Neural progenitor cell (in vitro differentiated cells): ENCODE measurements at regions not wholly inside any gene's neighbourhood (a gene's known extent, or its start where the extent isn't known, plus 50 kb on each side); places are given as distances from the start of the nearest gene placed in this dataset.
"Not testable (repeated sequence)": the region's sequence is repeated elsewhere in the genome, so short reads cannot be mapped to it uniquely, and the experiment has no call there.

Experiments used
- DNase-seq: peaks from one replicate; pipeline ENCODE4 v3.0.0-alpha.2; 2016; ENCODE audit warnings: low spot score
- H2AFZ ChIP-seq: fragments of 200-600 bp; sonication (generic); replicated peaks from 2 replicates; pipeline ENCODE4 v1.6.1; 2016; ENCODE audit warnings: antibody characterized with exemption
- H3F3A ChIP-seq: fragments of 200-600 bp; sonication (generic); 2 replicates; pipeline ENCODE4 v1.6.1; 2016; ENCODE audit warnings: antibody characterized with exemption, low read depth
- H3K27ac ChIP-seq: fragments of 200-600 bp; sonication (generic); 2 replicates; pipeline ENCODE4 v1.5.1; 2016; ENCODE audit warnings: mild to moderate bottlenecking
- H3K27me3 ChIP-seq: fragments of 200-600 bp; sonication (generic); 2 replicates; pipeline ENCODE4 v1.6.1; 2016; ENCODE audit warnings: mild to moderate bottlenecking, moderate library complexity
- H3K36me3 ChIP-seq: fragments of 200-600 bp; sonication (generic); 2 replicates; pipeline ENCODE4 v1.5.1; 2016
- H3K4me1 ChIP-seq: fragments of 200-600 bp; sonication (generic); 2 replicates; pipeline ENCODE4 v1.6.1; 2016; ENCODE audit warnings: mixed run types
- H3K4me2 ChIP-seq: fragments of 200-600 bp; sonication (generic); 2 replicates; pipeline ENCODE4 v1.6.1; 2016
- H3K4me3 ChIP-seq: fragments of 200-600 bp; sonication (generic); 2 replicates; pipeline ENCODE4 v1.5.1; 2016
- H3K79me2 ChIP-seq: fragments of 200-600 bp; sonication (generic); 2 replicates; pipeline ENCODE4 v1.6.1; 2016; ENCODE audit warnings: low read depth
- H3K9ac ChIP-seq: fragments of 200-600 bp; sonication (generic); 2 replicates; pipeline ENCODE4 v1.6.1; 2016
- H3K9me3 ChIP-seq: fragments of 200-600 bp; sonication (generic); 2 replicates; pipeline ENCODE4 v1.5.1; 2016; ENCODE audit warnings: low read depth
- H4K20me1 ChIP-seq: fragments of 200-600 bp; sonication (generic); 2 replicates; pipeline ENCODE4 v1.6.1; 2016; ENCODE audit warnings: low read depth
- H3K27ac Mint-ChIP-seq: 3 replicates; pipeline ENCODE4 v1.8.0; 2021; ENCODE audit warnings: mixed read lengths
- H3K27me3 Mint-ChIP-seq: 2 replicates; pipeline ENCODE4 v1.8.0; 2022; ENCODE audit warnings: low read depth, mild to moderate bottlenecking, inconsistent platforms, moderate library complexity, mixed read lengths; ENCODE audit not compliant: insufficient read depth
- H3K36me3 Mint-ChIP-seq: 3 replicates; pipeline ENCODE4 v1.8.0; 2021; ENCODE audit warnings: mixed read lengths
- H3K4me1 Mint-ChIP-seq: 3 replicates; pipeline ENCODE4 v1.8.0; 2021; ENCODE audit warnings: mixed read lengths
- H3K4me3 Mint-ChIP-seq: 3 replicates; pipeline ENCODE4 v1.8.0; 2021; ENCODE audit warnings: mild to moderate bottlenecking, moderate library complexity, mixed read lengths
- H3K9me3 Mint-ChIP-seq: 3 replicates; pipeline ENCODE4 v1.8.0; 2020; ENCODE audit warnings: mixed read lengths
- TF ChIP-seq, protein P1 (sequence below): fragments of 200-600 bp; sonication (generic); IDR thresholded peaks from 2 replicates; pipeline ENCODE4 v1.5.1; 2017; ENCODE audit warnings: antibody characterized with exemption, mild to moderate bottlenecking

DNA sequence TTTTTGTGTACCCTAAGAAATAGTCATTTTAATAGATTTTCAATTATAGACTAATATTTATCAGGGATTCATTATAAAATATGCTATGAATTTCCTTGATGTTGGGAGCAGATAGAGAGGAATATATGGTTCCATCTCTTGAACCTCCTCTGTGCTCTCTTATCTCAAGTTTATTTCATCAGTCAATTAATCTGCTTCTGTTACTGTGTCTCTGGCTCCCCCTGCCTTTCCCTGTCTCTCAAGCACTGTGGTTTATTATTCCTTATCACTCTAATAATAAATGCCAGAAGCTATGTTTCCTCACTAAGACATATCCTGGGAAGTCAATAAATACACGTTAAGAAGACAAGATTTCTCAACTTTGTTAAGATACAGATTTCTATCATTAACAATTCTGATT, 141.5 kb downstream of the SYT15 start:
- H3K9me3 ChIP-seq, H3K27ac Mint-ChIP-seq, H3K4me2 ChIP-seq, H3K4me1 ChIP-seq, H4K20me1 ChIP-seq, H3K4me3 Mint-ChIP-seq, H3K36me3 ChIP-seq, H2AFZ ChIP-seq, H3K4me3 ChIP-seq, H3K79me2 ChIP-seq, H3K27me3 Mint-ChIP-seq, H3K9ac ChIP-seq, H3F3A ChIP-seq, H3K36me3 Mint-ChIP-seq, H3K9me3 Mint-ChIP-seq, H3K27ac ChIP-seq, H3K27me3 ChIP-seq, H3K4me1 Mint-ChIP-seq: not testable (repeated sequence)
- DNase-seq = peak; percentile 16
- TF ChIP-seq, protein P1, sequence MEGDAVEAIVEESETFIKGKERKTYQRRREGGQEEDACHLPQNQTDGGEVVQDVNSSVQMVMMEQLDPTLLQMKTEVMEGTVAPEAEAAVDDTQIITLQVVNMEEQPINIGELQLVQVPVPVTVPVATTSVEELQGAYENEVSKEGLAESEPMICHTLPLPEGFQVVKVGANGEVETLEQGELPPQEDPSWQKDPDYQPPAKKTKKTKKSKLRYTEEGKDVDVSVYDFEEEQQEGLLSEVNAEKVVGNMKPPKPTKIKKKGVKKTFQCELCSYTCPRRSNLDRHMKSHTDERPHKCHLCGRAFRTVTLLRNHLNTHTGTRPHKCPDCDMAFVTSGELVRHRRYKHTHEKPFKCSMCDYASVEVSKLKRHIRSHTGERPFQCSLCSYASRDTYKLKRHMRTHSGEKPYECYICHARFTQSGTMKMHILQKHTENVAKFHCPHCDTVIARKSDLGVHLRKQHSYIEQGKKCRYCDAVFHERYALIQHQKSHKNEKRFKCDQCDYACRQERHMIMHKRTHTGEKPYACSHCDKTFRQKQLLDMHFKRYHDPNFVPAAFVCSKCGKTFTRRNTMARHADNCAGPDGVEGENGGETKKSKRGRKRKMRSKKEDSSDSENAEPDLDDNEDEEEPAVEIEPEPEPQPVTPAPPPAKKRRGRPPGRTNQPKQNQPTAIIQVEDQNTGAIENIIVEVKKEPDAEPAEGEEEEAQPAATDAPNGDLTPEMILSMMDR = peak; percentile 28

DNA sequence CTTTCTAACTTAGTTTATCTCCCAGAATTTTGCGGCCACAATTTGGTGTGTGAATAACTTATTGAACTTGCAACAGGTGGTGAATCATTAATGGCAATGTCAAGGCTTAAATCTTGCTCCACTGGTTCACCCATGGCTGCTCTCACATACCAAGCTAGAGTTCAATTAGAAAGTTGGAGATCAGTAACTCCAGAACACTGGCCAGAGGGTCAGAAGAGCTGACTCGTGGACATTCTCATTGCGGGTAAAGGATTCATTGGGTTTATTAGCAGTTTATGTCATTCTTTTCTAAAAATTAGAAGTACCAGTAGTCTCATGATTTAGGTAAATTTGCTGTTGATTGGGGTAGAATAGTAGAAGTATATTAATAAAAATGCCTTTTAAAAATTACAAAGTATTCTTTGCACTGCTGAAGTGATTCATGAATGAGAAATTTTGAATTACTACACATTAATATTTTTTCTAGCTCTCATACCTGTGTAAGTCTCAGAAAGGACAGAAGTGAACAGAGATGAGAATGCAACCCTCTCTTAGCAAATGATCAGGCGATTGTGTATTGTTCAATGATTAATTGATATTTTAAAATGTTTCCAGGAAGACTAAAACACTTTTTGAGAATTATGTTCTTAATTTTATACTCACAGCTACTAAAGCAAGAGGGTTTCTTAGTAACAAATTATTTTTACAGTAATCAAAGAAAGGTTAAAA, 142.0 kb downstream of the SYT15 start:
- H3K27ac ChIP-seq, H3K79me2 ChIP-seq, H3K9ac ChIP-seq, H3K4me1 ChIP-seq, H3K36me3 Mint-ChIP-seq, H4K20me1 ChIP-seq, H3K9me3 Mint-ChIP-seq, H3K4me3 Mint-ChIP-seq, H3K4me3 ChIP-seq, H3F3A ChIP-seq, H3K9me3 ChIP-seq, DNase-seq, H3K36me3 ChIP-seq, H3K27ac Mint-ChIP-seq, H3K4me1 Mint-ChIP-seq, H3K4me2 ChIP-seq, H3K27me3 Mint-ChIP-seq, H3K27me3 ChIP-seq, H2AFZ ChIP-seq: not testable (repeated sequence)

DNA sequence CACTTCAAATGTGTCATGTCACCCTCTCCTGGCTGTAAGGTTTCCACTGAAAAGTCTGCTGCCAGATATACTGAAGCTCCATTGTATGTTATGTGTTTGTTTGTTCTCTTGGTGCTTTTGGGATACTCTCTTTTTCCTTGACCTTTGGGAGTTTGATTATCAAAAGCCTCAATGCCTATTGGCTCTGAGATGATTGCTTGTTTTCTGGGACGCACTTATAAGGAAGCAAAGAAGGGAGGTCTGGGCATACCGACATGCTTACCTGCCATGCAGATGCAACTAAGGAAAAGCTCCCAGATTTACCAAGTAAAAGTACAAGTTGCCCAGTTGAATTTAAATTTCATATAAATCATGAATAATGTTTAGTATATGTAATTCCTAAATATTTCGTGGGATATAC, 145.3 kb downstream of the SYT15 start:
- not testable (repeated sequence) for H3K27ac Mint-ChIP-seq, H3K27ac ChIP-seq, H3K36me3 Mint-ChIP-seq, H3K9me3 Mint-ChIP-seq, H3K4me3 ChIP-seq, H3K4me3 Mint-ChIP-seq, H3K4me2 ChIP-seq, H3K36me3 ChIP-seq, H3K4me1 ChIP-seq, H3K9ac ChIP-seq, H3K4me1 Mint-ChIP-seq, H3F3A ChIP-seq, H4K20me1 ChIP-seq, H3K9me3 ChIP-seq, H3K79me2 ChIP-seq, H3K27me3 ChIP-seq, DNase-seq, H2AFZ ChIP-seq, H3K27me3 Mint-ChIP-seq

DNA sequence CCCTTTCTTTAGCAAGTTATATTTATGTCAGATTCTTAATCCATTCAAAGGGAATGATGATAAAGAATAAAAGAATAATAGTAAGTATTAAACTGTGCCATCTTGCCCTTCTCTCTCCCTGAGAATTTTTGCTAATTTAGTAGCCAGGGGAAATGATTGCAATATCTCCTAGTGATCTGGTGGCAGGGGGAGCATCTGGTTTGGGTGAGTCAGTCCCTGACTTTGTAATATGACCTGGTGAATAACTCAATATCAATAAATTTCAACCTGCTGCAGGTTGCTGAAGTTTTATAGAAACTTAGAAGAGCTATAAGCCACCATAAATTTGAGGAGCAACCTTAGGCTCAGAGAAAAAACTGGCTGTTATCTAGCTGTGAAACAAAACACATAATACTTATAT, 149.4 kb downstream of the SYT15 start:
- DNase-seq, H3K4me2 ChIP-seq, H3K27ac ChIP-seq, H4K20me1 ChIP-seq, H3K36me3 Mint-ChIP-seq, H3K4me1 ChIP-seq, H3K27ac Mint-ChIP-seq, H2AFZ ChIP-seq, H3K9me3 ChIP-seq, H3K4me1 Mint-ChIP-seq, H3K4me3 Mint-ChIP-seq, H3K9me3 Mint-ChIP-seq, H3K79me2 ChIP-seq, H3K27me3 ChIP-seq, H3F3A ChIP-seq, H3K36me3 ChIP-seq, H3K9ac ChIP-seq, H3K4me3 ChIP-seq, H3K27me3 Mint-ChIP-seq: not testable (repeated sequence)

DNA sequence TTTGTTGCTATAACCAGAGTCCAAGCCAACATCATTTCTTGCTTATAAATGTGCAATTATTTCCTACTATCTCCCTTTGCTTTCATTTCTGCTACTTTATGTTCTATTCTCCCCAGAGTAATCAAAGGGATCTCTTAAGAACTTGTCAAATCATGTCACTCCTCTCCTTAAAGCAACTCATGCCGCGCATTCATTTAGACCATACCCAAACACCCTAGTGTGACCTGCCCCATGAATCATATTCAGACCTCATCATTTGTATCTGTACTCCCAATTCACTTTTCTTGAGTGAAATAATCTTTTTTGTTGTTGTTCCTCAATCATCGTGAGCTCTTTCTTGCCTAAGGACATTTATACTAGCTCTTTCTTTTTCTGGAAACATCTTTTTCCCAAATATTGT, 151.8 kb downstream of the SYT15 start:
- not testable (repeated sequence) for H3K27me3 ChIP-seq, DNase-seq, H3K4me2 ChIP-seq, H3K27me3 Mint-ChIP-seq, H3K36me3 Mint-ChIP-seq, H3K4me3 Mint-ChIP-seq, H3K9me3 ChIP-seq, H3K27ac ChIP-seq, H3K4me1 ChIP-seq, H3K9ac ChIP-seq, H3K9me3 Mint-ChIP-seq, H3K27ac Mint-ChIP-seq, H3K4me1 Mint-ChIP-seq, H2AFZ ChIP-seq, H3K36me3 ChIP-seq, H3F3A ChIP-seq, H4K20me1 ChIP-seq, H3K79me2 ChIP-seq, H3K4me3 ChIP-seq

DNA sequence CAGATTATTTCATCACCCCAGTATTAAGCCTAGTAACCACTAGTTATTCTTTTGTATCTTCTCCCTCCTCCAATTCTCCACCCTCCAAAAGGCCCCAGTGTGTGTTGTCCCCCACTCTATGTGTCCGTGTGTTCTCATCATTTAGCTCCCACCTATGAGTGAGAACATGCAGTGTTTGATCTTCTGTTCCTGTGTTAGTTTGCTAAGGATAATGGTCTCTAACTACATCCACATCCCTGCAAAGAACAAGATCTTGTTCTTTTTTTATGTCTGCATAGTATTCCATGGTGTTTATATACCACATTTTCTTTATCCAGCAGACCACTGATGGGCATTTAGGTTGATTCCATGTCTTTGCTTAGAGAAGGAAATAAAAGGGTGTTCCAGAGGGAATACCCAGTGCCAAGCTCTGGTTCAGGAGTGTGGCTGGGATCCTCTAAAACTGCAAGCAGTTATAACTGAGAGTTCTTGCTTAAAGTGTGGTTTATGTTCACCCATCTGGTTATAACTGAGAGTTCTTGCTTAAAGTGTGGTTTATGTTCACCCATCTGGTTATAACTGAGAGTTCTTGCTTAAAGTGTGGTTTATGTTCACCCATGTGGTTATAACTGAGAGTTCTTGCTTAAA, 154.8 kb downstream of the SYT15 start:
- H3K9me3 Mint-ChIP-seq, H3K4me1 ChIP-seq, H3K9ac ChIP-seq, H2AFZ ChIP-seq, H3K27ac Mint-ChIP-seq, H3F3A ChIP-seq, H3K4me3 ChIP-seq, H3K4me2 ChIP-seq, H3K4me1 Mint-ChIP-seq, H3K79me2 ChIP-seq, H3K36me3 Mint-ChIP-seq, H3K4me3 Mint-ChIP-seq, H3K27ac ChIP-seq, DNase-seq, H3K36me3 ChIP-seq, H3K27me3 Mint-ChIP-seq, H4K20me1 ChIP-seq, H3K27me3 ChIP-seq, H3K9me3 ChIP-seq: not testable (repeated sequence)

DNA sequence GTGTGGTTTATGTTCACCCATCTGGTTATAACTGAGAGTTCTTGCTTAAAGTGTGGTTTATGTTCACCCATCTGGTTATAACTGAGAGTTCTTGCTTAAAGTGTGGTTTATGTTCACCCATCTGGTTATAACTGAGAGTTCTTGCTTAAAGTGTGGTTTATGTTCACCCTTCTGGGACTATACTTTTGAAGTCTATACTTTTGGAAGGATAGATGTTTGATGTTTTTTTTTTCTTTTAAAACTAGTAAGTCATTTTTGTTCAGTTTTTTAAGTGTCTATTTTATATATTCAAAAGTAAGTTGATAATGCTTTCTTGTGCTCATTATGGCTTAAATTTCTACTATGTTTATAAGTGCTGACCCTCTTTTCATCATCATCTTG, 155.3 kb downstream of the SYT15 start:
- H3K9ac ChIP-seq, H3K36me3 ChIP-seq, H3K4me3 Mint-ChIP-seq, H3K4me1 Mint-ChIP-seq, H3K27me3 ChIP-seq, H3F3A ChIP-seq, H2AFZ ChIP-seq, H3K9me3 Mint-ChIP-seq, H3K27me3 Mint-ChIP-seq, DNase-seq, H3K79me2 ChIP-seq, H3K27ac ChIP-seq, H3K4me3 ChIP-seq, H3K36me3 Mint-ChIP-seq, H4K20me1 ChIP-seq, H3K4me2 ChIP-seq, H3K4me1 ChIP-seq, H3K27ac Mint-ChIP-seq, H3K9me3 ChIP-seq: not testable (repeated sequence)

DNA sequence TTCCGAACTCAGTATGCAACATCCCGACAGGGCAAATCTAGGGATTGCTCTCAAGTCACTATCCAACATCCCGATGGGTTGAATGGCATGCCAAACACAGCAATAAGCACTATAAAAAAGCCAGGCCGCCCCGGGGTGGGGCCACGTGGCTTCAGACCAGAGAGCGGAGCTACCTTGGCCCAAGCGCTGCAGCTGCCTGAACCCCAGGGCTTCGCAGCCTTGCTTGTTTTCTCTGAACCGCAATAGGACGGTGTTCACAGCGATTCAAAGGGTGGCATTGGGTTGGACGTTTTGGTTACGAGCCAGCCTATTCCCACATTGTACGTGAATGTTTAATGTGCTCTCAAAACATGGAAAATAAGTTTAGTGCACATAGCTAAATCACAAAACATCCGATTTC, 161.0 kb downstream of the SYT15 start:
- H3K9ac ChIP-seq, H3K36me3 ChIP-seq, H3K4me2 ChIP-seq, H3K27me3 ChIP-seq, H4K20me1 ChIP-seq, H3K4me1 Mint-ChIP-seq, H3K9me3 ChIP-seq, H3K9me3 Mint-ChIP-seq, H3K27me3 Mint-ChIP-seq, H3K4me1 ChIP-seq, H3K27ac ChIP-seq, H3K27ac Mint-ChIP-seq, H2AFZ ChIP-seq, DNase-seq, H3K79me2 ChIP-seq, H3K4me3 Mint-ChIP-seq, H3F3A ChIP-seq, H3K4me3 ChIP-seq, H3K36me3 Mint-ChIP-seq: not testable (repeated sequence)
